Astrocyte (in vitro differentiated cells and primary cell): ENCODE measurements at regions not wholly inside any gene's neighbourhood (a gene's known extent, or its start where the extent isn't known, plus 50 kb on each side); places are given as distances from the start of the nearest gene placed in this dataset.

Experiments
- EZH2 ChIP-seq: IDR thresholded peaks from 2 replicates; pipeline ENCODE4 v1.6.1; 2012; ENCODE audit warnings: mild to moderate bottlenecking, low read length, inconsistent platforms; ENCODE audit not compliant: insufficient read depth
- TF ChIP-seq, protein P1 (sequence below): IDR thresholded peaks from 2 replicates; pipeline ENCODE4 v1.5.1; 2011; ENCODE audit warnings: low read depth, mild to moderate bottlenecking, inconsistent platforms, low read length, moderate library complexity; ENCODE audit not compliant: insufficient read depth

DNA sequence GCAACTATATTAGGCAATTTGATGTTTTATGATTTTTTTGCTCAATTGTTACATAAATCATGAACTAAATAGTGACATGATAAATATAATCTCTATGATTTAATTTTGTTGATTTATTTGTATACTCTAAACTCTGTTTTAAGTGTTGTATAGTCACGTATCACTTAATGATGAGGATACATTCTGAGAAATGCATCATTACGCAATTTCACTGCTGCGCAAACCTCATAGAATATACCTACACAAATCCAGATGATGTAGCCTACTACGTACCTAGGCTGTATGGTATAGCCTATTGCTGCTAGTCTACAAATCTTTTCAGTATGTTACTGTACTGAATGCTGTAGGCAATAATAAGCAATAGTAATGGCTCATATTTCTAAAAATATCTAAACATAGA, 1029.8 kb downstream of the SI start:
- TF ChIP-seq, protein P1, sequence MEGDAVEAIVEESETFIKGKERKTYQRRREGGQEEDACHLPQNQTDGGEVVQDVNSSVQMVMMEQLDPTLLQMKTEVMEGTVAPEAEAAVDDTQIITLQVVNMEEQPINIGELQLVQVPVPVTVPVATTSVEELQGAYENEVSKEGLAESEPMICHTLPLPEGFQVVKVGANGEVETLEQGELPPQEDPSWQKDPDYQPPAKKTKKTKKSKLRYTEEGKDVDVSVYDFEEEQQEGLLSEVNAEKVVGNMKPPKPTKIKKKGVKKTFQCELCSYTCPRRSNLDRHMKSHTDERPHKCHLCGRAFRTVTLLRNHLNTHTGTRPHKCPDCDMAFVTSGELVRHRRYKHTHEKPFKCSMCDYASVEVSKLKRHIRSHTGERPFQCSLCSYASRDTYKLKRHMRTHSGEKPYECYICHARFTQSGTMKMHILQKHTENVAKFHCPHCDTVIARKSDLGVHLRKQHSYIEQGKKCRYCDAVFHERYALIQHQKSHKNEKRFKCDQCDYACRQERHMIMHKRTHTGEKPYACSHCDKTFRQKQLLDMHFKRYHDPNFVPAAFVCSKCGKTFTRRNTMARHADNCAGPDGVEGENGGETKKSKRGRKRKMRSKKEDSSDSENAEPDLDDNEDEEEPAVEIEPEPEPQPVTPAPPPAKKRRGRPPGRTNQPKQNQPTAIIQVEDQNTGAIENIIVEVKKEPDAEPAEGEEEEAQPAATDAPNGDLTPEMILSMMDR = no peak
- no peak for TF ChIP-seq EZH2
